GM18519 (cell line): ENCODE measurements at regions not wholly inside any gene's neighbourhood (a gene's known extent, or its start where the extent isn't known, plus 50 kb on each side); places are given as distances from the start of the nearest gene placed in this dataset.

ENCODE experiments used
- ATAC-seq: cut with Tn5 transposase; IDR thresholded peaks from one replicate; pipeline ENCODE4 v1.9.1; 2021; ENCODE audit warnings: mild to moderate bottlenecking, moderate library complexity; ENCODE audit not compliant: unreplicated experiment, low FRiP score

DNA sequence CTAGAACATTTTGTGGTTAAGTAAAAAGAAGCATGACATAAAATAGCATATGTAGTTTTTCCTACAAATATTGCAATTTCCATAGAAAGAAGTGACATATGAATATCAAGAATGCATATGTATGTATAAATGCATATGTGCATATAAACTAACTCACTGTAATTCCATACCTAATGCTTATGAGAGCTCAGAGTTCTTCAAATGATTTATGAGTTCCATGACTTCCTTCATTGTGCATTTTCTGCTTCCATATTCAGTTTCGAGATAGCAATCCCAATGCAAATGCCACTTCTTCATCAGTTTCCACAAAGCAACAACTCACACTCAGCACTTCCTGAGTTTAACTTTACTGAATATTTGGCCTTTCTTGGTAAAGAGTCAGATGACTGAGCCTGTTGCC, 1744.3 kb upstream of the MIR17HG start:
- no peak for ATAC-seq

DNA sequence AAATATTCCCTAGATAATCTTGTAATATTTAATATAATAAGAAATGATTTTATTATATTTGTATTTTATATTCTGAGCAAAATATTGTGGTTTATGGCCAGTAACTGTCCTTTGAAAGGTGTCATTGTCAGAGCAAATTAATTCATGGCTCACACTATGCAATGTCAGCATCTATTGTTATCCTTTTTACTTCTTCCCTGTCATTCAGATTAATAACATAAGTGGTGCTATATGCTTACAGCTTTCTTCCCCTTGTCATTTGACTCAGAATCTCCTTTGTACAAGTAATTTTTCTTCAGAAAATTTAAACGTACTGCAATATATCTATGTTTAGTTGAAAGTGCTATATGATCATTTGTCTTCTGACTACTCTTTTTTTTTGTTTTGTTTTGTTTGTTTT, 1738.2 kb upstream of the MIR17HG start:
- no peak for ATAC-seq

DNA sequence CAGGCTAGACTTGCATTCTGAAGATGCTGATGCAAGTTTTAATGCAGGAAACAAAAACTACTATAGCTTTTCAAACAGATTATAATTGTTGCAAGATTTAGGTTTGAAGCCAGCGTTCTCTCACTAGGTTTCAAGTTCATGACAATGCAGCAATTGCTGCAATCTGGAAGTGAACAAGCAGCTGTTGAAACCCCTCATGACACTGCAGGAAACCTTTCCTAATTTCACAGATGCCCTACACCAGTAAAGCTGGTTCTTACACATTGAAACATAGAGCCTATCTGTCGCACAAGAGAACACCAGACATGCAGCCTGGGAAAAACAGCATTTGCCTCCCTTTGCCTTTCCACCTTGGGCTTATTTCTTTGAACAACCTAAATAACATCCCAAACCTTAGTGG, 1737.2 kb upstream of the MIR17HG start:
- no peak for ATAC-seq

DNA sequence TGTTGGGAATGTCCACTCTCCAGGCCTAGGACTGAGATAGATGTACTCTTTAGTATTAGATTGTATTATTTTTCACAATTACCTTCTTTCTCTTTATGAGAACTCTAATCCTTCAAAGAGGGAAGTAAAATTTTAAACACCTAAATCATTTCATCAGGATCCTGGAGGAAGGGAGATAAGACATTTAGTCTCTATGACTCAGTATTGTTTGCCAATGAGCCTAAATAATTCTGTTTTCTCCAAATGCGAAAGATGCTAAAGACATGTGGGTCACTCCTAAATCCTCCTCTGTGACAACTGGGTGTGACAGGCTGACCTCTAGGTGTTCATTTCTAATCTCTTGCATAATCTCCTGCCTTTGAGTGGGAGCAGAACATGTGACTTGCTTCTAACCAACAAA, 1736.6 kb upstream of the MIR17HG start:
- no peak for ATAC-seq

DNA sequence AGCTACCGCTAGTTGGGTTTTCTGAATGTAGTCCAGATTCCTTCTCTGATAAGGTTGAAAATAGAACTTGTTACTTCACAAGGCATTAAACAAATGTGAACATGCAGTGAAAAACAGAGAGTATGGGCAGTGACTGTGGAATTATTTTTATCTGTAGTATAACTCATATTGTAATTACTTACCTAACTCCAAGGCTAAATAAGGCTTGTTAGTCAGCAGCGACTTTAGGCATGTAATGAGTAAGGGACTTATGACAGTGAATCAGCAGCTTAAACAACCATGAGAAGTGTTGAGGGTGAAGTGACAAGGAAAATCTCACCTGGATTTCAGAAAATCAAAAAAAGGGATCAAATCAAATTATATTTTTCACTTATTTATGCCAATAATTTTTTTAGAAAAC, 1719.5 kb upstream of the MIR17HG start:
- ATAC-seq = no peak

DNA sequence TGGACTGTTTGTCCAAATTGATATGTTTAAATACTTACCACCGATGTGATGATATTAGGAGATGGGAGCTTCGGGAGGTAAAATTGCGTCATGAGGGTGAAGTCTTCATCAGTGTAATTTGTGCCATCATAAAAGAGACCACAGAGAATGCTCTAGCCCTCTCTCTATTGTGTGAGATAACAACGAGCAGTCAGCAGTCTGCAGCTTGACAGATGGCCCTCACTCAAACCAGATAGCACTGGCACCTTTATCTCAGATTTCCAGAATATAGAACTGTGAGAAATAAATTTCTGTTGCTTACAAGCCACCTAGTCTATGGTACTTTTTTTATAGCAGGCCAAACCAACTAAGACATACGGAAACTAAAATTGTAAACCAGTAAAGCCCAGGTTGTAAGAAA, 1718.9 kb upstream of the MIR17HG start:
- ATAC-seq = no peak

DNA sequence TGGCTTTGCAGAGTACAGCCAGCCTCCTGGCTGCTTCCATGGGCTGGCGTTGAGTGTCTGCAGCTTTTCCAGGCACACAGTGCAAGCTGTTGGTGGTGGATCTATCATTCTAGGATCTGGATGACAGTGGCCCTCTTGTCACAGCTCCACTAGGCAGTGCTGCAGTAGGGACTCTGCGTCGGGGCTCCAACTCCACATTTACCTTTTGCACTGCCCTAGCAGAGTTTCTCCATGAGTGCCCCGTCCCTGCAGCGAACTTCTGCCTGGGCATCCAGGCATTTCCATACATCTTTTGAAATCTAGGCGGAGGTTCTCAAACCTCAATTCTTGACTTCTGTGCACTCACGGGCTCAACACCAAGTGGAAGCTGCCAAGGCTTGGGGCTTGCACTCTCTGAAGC, 1697.3 kb upstream of the MIR17HG start:
- no peak for ATAC-seq

DNA sequence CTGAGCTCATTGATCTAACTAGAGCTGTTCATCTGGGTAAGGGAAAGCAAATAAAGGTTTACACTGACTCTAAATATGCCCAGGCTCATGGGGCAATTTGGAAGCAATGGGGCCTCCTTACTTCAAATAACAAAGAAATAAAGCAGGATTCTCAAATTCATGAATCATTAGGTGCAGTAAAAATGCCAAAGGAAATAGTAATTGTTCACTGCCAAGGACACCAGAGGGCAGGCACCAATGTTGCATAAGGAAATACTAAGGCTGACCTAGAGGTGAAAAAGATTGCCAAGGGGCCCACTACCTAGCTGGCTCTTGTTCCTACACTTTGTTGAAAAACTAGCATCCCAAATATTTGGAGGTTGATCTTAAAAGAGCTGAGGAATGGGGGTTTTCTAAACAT, 1686.7 kb upstream of the MIR17HG start:
- no peak for ATAC-seq

DNA sequence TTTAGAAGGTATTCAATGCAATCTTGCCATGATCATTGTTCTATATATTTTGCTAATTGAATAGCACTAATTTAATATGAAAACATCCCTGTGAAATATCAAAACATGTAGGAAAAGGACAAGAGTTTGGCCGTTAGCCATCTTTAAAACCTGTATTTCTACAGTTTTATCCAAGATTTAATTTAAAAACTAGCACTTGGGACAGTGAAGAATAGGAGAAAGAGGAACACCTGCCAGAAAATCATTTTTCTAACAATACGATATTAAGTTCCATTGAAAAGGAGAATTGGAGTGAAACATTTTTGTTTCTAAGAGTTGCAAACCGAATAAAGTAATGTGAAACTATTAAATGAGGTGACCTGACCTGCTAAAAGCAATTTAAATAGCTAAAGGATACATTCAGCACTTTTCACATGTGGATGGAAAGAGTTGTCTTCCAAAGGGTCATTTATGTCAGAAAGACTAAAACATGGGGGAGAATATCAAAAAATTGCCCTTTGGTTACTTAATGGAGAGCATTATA, 1673.6 kb upstream of the MIR17HG start:
- no peak for ATAC-seq

DNA sequence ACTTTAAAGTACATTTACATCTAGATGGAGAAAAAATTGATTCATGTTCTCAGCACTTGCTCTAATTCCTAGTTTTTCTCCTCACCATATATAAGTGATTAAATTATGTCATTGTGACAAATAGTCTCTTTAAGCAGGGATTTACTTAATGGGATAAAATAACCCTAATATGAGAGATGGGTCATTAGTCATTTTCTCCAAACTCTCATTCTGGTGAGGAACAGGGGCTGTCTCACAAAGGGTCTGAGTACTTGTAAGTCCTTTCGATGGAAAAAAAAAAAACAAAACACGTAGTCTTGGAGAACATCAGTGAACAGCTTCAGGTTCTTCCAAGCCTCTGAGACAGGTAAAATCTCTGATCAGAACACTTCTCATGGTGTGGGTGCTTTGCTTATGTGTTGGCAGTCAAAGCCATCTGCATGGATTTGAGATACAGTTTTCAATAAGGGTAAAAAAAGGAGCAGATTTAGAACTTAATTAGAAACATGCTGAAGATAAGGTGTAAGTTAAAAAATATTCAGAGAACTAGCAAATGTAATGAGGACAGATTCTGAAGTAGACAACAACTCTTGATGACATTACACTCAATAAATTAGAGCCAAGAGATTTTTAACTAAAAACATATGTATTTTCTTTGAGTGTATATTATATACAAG, 1668.9 kb upstream of the MIR17HG start:
- no peak for ATAC-seq

DNA sequence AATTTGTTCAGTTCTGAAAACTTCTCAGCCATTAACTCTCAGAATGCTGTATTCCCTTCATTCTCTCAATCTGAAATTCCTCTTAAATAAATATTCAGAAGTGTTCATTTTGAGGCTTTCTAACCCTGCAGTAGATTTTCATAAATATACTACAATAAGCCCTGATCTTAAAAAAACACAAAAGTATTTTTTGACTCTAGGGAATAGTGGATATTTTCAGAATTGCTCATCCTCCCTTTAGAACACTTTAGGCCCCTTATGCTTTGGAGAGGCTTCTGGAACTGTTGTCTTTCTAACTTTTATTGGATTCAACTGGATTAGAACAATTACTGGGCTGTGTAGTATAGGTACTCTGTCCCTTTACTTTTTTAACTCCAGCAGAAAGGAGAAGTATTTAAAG, 1662.6 kb upstream of the MIR17HG start:
- no peak for ATAC-seq

DNA sequence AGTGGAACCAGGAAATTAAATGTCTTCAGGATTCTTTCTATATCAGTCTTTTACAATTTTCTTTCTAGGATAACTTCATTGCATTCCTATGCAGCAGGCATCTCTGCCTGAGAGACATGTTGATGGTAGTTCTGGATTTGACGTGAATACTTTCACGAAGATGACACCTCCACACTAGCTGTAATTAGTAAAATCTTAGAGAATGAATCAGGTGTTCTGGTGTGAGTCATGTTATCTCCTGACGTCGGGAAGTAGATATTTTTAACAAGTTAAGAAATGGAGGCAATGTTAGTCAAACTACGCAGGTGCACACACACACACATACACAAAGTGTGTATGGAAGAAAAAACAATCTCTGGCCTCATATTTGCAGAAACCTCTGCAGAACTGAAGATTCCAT, 1661.3 kb upstream of the MIR17HG start:
- ATAC-seq = no peak

DNA sequence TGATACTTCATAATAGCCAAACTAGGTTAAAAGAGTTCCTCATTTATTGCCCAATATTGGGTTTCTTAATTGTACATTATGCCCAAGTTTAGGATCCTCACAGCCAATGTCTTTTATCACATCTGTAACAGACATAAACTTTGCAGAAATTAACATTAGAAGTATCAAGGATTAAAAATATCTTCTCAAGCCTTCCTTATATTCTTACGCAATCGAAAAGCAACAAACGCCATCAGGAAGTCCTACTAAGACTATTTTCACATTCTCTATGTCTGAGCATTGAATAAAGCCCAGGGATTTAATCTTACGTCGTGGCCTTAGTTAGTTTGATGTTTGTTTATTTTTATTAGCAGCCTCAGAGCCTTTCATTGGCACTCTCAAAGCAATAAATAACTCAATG, 1660.4 kb upstream of the MIR17HG start:
- ATAC-seq = no peak

DNA sequence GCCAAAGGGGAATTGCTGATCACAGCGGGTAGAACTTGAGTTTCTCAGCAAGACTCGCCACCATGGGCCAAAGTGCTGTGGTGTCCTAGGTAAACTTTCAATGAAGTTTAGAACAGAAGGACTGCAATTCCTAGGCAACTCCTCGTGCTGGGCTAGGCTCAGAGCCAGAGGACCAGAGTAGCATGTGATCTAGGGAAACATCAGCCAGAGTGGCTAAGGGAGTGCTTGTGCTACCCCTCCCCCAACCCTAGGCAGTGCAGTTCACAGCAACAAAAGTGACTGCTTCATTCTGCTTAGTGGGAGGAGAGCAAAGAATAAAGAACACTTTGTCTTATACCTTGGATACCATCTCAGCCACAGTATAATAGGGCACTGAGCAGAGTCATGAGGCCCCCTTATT, 1658.6 kb upstream of the MIR17HG start:
- no peak for ATAC-seq

DNA sequence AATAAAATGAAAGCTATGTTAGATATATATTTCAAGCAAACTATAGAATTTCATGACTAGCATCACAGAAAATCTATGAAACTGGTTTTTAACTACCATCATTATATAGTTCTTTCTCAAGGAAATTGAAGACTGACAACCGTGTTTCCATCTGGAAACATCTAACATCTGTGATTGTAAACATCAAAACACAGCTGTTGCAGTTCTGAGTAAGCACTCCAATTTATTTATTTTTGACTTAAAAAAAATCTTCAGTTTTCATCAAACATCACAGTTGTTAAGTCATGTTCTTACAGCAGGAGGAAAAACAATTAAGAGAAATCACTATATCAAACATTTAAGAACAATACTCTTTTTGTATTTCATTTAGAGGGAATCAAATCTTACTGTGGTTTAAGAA, 1653.0 kb upstream of the MIR17HG start:
- ATAC-seq = no peak

DNA sequence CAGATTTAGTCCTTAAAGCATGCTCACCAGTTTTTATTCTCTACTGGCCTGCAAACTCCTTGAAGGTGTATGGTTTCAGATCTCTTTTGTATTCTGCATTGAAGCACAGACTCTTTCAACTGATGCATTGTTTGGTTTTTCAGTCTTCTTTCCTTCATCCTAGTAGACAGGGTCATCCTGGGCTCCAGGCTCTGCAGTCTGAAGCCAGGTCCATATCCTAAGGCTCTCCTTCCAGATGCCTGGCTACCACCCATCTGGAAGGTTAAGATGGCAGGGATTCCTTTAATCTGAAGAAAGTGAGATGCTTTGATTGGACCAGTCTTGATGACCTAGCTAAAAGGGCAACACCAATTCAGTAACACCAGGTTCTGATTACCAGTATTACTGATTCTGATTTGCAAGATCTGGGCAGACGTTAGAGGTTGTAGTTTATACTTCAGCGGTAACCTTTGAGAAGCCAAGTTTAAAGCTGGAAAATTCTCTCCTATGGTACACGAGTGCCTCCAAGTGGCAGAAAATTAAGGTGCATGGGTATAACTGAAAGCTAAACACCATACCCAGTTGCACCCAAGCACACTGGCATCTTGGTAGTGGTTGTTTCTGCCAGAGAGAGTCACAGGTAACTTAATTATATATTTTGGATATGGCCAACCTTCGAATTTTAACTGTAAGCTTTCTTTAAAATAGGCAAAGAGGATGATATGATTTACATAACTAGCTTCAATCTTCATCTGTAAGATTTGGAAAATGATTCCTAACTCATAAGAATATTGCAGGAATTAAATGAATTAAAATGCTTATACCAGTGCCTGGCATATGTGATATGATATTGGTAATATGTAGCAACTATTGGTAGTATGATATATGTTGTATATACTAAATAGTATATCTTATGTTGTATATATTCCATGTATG, 1651.9 kb upstream of the MIR17HG start:
- no peak for ATAC-seq

DNA sequence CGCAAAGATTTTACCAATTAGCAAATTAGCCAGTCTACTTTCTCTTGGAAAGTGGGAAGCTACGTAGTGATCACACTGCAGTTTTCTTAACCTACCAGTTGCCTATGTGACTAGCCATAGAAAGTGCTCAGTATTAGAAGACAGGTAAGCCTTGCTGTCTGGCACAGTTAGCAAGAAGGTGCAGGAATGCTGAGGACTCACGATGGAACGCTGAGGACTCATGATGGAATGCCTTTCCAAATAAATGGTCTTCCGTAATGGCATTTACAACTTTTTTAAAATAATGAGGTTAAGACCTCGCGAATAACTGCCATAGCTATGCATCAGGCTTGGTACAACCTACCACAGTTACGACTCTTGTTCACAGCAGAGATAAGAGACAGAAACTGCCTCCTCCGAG, 1645.6 kb upstream of the MIR17HG start:
- no peak for ATAC-seq

DNA sequence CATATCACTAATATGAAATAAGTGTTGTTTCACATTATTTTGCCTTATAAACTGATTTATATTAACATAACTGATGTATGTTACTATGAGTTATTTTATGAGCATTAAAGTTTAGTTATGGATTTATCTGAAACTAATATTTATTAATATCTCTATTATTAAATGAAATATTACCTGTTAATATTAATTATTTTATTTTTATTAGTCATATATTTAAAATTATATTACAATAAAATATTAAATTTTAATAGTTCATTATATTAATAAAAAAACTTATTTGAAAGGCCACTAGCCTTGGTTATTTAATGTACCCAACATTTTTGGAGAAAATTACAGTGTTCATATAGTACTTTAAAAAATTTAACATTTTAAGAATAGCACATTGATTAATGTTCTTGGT, 1643.4 kb upstream of the MIR17HG start:
- no peak for ATAC-seq

DNA sequence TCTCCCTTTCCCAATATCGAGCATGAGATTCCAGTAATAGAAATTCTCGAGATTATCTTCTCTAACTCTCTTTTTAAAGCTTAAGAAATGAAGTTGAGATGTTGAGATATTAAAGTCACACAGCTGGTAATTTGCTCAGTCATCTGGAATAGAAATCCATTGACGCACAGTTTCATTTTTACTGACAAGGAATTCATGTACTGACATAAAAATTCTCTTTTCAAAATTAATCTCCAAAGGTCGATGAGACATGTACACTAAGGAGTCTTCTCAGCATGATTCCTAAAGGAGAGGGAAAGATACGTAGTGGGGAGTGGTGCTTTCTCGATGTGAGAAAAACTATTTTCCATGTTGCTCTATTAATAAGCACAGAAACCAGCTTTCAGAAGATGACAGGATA, 1639.5 kb upstream of the MIR17HG start:
- no peak for ATAC-seq

DNA sequence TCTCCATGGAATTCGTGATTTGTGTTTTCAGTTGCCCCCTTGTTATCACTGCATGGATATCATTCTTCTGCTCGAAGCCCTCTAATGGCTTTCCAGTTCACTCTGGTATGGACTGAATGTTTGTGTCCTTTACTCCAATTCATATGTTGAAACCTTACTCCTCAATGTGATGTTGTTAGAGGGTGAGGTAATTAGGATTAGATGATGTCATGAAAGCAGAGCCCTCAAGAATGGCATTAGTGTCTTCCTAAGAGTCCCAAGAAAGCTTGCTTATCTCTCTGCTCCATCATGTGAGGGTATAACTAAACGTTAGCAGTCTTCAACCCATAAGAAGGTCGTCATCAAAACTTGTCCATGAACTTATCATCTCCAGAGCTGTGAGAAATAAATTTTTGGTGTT, 1626.3 kb upstream of the MIR17HG start:
- no peak for ATAC-seq

DNA sequence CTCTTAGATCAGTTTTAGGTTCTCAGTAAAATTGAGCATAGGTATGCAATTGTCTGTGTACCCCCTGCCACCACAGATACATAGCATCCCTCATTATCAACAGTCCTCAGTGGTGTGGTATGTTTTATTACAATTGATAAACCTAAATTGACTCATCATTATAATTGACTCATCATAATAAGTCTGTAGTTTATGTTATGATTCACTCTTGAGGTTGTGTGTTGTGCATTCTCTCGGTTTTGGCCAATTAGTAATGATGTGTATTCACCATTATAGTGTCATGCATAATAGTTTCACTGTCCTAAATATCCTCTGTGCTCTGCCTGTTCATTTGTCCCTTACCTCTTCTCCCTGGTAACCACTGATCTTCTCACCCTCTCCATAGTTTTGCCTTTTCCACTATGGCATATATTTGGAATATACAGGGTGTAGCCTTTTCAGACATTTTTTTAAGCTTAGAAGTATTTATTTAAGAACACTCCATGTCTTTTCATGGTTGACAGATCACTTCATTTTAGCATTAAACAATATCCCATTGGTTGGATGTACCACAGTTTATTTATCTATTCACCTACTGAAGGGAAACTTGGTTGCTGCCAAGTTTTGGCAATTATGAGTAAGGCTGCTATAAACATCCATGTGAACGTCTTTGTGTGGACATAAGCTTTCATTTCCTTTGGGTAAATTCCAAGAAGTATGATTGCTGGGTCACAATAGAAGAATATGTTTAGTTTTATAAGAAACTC, 1620.6 kb upstream of the MIR17HG start:
- no peak for ATAC-seq
